ENCODE measurements at regions not wholly inside any gene's neighbourhood (a gene's known extent, or its start where the extent isn't known, plus 50 kb on each side); places are given as distances from the start of the nearest gene placed in this dataset.

DNA sequence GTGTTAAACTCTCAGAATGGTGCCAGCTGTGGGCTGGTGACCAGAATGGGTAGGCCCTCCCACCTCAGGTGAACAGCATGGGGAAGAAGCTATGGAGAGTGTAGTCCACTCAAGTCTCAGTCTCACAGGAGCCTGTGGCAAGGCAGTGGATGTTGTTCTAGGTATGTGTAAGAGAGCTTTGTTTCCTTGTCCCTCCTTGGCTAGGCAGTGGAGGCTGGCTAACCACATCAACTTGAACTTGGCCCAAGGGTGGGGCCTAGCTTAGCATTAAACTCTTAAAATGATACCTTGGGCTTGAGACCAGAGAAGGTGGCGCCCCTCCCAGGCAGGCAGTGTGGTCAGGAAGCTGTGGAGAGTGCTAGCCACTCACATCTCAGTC is 53.2 kb upstream of the SLC4A10 start:
- DNase-seq (ENCODE audit: low read depth), result no peak
